ENCODE measurements at regions not wholly inside any gene's neighbourhood (a gene's known extent, or its start where the extent isn't known, plus 50 kb on each side); places are given as distances from the start of the nearest gene placed in this dataset.

DNA sequence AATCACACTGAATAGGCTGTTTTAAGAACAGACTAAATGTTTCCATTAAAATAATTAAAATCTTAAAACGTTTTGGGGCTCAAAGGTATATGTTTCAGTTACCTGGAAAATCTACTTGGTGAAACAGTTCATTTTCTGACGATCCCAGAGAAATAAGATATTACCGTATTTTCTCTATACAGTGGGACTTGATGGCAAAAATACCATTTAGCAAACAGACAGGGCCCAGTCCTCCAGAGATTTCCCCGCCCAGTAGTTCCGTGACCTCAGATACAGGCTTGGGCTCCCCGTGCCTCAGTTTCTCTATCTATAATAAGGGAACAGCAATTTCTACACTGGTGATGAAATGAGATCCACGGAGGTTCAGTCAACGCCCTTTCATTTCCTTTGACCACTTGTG lies 304.4 kb downstream of the VRK1 start:
- no peaks in the 10 kb centered on the region for H3K9me3 ChIP-seq
- H3K4me3 ChIP-seq: no peak overlapping the region
- H3K27me3 ChIP-seq: no peaks in the 10 kb centered on the region
- TF ChIP-seq POLR2A (IDR thresholded peaks at IDR 0.05): no peak
- TF ChIP-seq, protein P1, sequence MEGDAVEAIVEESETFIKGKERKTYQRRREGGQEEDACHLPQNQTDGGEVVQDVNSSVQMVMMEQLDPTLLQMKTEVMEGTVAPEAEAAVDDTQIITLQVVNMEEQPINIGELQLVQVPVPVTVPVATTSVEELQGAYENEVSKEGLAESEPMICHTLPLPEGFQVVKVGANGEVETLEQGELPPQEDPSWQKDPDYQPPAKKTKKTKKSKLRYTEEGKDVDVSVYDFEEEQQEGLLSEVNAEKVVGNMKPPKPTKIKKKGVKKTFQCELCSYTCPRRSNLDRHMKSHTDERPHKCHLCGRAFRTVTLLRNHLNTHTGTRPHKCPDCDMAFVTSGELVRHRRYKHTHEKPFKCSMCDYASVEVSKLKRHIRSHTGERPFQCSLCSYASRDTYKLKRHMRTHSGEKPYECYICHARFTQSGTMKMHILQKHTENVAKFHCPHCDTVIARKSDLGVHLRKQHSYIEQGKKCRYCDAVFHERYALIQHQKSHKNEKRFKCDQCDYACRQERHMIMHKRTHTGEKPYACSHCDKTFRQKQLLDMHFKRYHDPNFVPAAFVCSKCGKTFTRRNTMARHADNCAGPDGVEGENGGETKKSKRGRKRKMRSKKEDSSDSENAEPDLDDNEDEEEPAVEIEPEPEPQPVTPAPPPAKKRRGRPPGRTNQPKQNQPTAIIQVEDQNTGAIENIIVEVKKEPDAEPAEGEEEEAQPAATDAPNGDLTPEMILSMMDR (IDR thresholded peaks at IDR 0.05): no peak
- no peak for TF ChIP-seq EP300 (IDR thresholded peaks at IDR 0.05)
- no peak overlapping the region for H3K27ac ChIP-seq
- DNase-seq (ENCODE audit: low spot score in 2 of 2): no peak
- no peaks in the 10 kb centered on the region for H3K36me3 ChIP-seq
- WGBS, 2 donors: 70 to 77% methylated on average over 8 of the region's 8 CpGs
- no peaks in the 10 kb centered on the region for H3K4me1 ChIP-seq

DNA sequence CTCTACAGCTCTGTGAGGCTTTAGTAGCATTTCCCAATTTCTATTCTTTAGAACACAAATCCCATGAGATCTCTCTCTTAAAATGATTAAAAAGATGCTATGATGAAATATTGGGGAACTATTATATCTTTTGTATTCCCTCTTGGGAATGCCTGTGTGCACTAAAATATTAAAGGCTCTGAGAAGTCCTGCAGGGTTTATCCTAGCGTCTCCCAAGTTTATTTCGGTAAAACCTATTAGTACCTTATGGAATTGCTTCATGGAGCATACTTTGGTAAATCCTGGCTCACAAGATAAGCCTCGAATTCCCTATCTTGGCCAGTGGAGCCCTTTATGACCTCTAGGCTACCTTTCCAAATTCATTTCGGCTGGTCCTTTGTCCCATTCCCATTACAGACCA lies 306.8 kb downstream of the VRK1 start:
- 92 to 93% methylated on average over 4 of the region's 4 CpGs for WGBS, 2 donors
- no peak overlapping the region for H3K27ac ChIP-seq
- no peaks in the 10 kb centered on the region for H3K27me3 ChIP-seq
- peaks cover 0 to 11% (median 0%) of the 10 kb centered on the region in 4 donors for H3K9me3 ChIP-seq
- H3K4me3 ChIP-seq: no peak overlapping the region
- no peaks in the 10 kb centered on the region for H3K4me1 ChIP-seq
- no peak for DNase-seq (ENCODE audit: low spot score in 2 of 2)
- TF ChIP-seq, protein P1 (IDR thresholded peaks at IDR 0.05): no peak
- no peak for TF ChIP-seq POLR2A (IDR thresholded peaks at IDR 0.05)
- H3K36me3 ChIP-seq: no peaks in the 10 kb centered on the region

DNA sequence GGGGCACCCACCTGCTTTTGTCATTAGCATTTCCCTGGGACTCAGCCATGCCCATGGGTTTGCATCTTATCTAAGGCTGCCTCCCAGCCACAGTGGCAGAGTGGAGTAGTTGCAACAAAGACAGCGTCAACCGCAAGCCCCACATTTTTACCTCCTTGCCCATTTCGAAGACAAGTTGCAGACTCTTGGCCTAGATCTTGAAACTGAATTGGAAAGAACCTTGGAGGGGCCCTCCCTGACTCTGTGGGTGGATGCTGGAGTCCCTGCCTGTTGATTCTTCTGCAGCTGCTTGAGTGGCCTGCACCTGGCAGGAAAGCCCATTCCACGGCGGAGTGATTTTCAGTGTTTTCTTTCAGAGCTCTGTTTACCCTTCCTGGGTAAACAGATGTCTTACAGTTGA lies 309.0 kb downstream of the VRK1 start:
- Histone ChIP-seq H3K36me3 (no peaks in the 10 kb centered on the region), H3K9me3 (peaks cover 0 to 19% (median 0%) of the 10 kb centered on the region in 4 donors), H3K4me3 (no peak overlapping the region), H3K4me1 (no peaks in the 10 kb centered on the region), H3K27ac (no peak overlapping the region), H3K27me3 (no peaks in the 10 kb centered on the region)
- TF ChIP-seq, protein P1 (IDR thresholded peaks at IDR 0.05): no peak
- TF ChIP-seq POLR2A (IDR thresholded peaks at IDR 0.05): no peak
- TF ChIP-seq EP300 (IDR thresholded peaks at IDR 0.05): no peak
- DNase-seq (ENCODE audit: low spot score in 2 of 2): no peak
- WGBS, 2 donors: 58 to 65% methylated on average over 5 of the region's 5 CpGs

DNA sequence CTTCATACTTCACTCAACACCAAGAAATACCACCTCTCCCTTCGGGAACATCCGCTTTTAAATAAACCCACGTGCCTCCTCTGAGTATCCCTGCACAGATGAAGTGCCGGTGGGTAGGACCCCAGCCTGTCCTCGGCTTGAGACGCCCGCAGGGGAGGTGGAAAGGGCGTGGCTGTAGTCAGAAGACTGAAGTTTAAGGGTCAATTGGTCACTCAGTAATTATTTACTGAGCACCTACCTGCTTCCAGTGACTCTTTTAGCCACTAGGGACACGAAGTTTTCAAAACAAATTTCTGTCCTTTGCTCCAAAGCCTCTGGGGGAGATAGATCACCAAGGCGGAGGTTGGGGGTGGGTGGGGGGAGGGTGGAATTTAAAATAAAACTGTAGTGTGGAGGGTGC lies 309.4 kb downstream of the VRK1 start:
- H3K36me3 ChIP-seq: no peaks in the 10 kb centered on the region
- TF ChIP-seq EP300 (IDR thresholded peaks at IDR 0.05) (no peak), POLR2A (IDR thresholded peaks at IDR 0.05) (no peak)
- TF ChIP-seq, protein P1 (IDR thresholded peaks at IDR 0.05): no peak
- no peak for DNase-seq (ENCODE audit: low spot score in 2 of 2)
- H3K27ac ChIP-seq: no peak overlapping the region
- no peaks in the 10 kb centered on the region for H3K27me3 ChIP-seq
- no peak overlapping the region for H3K4me3 ChIP-seq
- H3K9me3 ChIP-seq: peaks cover 0 to 19% (median 0%) of the 10 kb centered on the region in 4 donors
- WGBS, 2 donors: 63 to 68% methylated on average over 10 of the region's 10 CpGs
- no peaks in the 10 kb centered on the region for H3K4me1 ChIP-seq

DNA sequence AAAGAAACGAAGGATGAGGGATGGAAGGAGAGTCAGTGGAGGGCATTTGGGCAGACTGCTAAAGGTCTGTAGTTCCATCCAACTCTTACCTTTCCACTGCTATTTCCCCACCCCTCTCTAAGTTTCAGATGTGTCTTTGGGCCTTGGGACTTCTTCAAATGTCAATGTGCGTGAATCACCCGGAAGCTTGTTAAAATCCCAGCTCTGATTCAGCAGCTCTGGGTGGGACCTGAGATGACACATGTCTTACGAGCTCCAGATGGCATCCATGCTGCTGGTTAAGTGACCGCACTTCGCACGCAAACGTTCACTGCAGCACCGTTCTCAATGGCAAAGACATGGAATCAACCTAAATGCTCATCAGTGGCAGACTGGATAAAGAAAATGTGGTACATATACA lies 309.9 kb downstream of the VRK1 start:
- 89% methylated on average over 9 of the region's 9 CpGs for WGBS, 2 donors
- Histone ChIP-seq H3K27me3 (no peaks in the 10 kb centered on the region), H3K36me3 (no peaks in the 10 kb centered on the region), H3K4me1 (no peaks in the 10 kb centered on the region), H3K27ac (no peak overlapping the region), H3K4me3 (no peak overlapping the region), H3K9me3 (peaks cover 0 to 19% (median 0%) of the 10 kb centered on the region in 4 donors)
- no peak for TF ChIP-seq EP300 (IDR thresholded peaks at IDR 0.05)
- TF ChIP-seq, protein P1 (IDR thresholded peaks at IDR 0.05): no peak
- TF ChIP-seq POLR2A (IDR thresholded peaks at IDR 0.05): no peak
- DNase-seq (ENCODE audit: low spot score in 2 of 2): no peak
